Inferior parietal cortex (tissue), 1 donor: ENCODE measurements at regions not wholly inside any gene's neighbourhood (a gene's known extent, or its start where the extent isn't known, plus 50 kb on each side); places are given as distances from the start of the nearest gene placed in this dataset.

Experiments used
- DNase-seq: peaks from one replicate; pipeline ENCODE4 v3.0.0-alpha.2; 2016; ENCODE audit errors: extremely low spot score

DNA sequence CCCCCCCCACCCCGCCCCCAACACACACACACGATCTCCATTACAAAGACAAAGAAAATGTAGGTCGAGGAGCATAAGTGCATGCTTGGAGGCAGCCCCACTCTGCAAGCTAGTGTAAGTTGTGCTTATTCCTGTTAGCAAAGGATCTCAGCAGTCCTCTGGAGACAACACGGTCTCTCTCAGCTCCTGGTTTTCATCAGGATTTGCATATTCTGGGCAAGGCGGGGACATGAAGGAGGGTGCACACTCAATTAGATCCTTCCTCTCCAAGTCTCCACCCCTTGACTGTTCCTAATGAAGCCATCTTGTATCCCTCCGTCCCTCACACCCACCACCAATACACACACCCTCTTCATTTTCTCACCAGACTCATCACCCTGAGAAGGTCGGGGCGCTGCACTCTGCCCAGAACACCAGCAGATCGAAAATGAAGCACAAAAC lies 63.8 kb downstream of the MRPL46 start:
- no peak for DNase-seq

DNA sequence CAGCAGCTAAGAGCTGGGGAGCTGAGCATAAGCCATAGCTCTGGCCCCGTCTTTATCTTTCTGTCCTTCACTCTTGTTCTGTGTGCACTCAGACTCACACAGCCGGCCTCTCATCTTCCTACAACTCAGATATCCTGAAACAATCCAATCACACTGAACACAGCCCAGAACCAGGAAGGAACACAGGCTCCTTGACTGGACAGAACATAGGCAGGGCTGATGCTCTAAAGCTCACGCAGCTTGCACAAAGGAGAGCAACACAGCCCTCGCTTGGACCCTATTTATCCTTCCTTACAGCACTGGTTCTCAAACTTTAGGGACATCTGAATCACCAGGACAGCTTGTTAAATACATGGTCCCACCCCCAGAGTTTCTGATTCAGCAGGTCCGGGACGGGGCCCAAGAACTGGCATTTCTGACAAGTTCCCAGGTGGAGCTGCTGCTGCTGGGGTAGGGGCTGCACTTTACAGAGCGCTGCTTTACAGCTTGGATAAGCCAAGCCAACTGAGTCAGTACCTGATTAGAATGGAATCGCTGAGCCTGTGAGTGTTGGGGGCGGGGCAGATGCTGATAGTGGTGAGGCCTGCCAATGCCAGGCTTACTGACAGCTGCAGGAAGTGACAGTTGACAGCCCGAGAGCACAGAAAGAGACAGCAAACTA lies 65.1 kb downstream of the MRPL46 start:
- peak; percentile 24 for DNase-seq

DNA sequence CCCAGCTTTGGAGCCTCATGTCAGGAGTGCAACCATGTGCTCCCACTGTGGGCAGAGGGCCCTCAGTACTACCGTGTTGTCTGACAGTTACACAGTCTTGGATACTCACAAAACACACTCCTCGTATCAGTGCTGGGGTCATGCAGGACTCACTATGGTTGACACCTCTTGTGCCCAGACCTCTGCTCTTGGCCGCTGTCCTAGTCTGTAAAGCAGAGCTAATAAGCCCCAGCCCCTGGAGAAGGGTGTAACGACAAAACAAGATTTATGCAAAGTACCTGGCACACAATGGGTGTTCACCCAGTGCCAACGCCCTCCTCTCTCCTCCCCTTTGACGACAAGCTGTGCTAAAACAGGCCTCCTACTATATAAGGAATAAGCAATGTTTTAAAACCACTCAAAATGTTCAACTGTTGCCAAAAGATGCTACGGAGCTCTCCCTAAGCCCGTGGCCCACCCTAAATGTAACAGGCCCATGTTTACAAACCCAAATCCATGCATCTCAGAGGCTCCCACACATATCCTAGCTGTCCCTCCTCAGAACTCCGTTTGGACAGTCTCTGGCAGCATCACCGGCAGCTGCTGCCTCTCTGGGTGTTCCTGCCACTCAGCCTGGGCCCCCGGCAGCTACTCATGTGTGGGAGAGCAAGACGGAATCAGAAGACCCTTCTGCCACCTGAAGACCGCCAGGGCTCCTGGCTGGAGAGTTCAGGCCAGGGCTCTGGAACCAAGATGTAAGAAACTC lies 65.8 kb downstream of the MRPL46 start:
- peak; percentile 22 for DNase-seq

DNA sequence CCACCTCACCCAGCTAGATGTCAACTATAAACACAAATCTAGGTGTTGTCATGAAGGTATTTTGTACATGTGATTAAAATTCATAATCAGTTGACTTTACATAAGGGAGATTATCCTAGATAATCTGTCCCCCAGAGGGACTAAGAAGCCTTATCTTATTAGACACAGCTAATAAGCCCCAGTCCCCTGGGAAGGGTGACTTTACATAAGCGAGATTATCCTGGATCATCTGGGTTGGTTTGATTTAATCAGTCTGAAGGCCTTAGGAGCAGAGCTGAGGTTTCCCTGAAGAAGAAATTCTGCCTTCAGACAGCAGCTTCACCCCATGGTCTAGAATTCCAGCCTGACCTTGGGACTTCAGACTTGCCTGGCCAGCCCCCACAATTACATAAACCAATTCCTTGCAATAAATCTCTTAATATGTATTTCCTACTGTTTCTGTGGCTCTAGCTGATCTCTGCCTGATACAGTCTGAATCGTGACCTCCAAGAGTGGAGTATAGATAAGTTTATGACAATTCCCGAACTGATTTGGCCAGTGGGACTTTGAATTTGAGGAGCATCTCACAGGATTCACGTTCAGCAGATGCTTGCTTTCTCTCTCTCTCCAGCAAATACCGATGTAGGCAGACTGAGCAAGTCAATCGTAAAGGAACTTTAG lies 66.5 kb downstream of the MRPL46 start:
- DNase-seq: no peak

DNA sequence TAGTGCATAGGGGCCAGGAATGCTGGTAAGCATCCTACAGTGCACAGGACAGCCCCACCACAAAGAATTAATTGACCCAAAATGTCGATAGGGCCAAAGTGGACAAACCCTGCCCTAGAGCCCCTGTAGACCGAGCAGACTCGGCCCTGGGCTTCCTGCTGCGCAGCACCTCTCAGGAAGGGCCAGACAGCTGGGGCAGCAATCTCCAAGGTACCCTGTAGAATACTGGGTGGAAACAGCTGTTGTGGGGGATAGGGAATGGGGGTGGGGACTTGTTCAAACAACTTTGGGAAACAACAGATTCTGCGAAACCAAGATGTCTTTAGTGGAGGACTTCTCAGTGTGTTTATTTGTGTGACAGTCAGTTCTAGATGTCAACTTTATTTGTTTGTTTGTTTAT lies 67.1 kb downstream of the MRPL46 start:
- no peak for DNase-seq

DNA sequence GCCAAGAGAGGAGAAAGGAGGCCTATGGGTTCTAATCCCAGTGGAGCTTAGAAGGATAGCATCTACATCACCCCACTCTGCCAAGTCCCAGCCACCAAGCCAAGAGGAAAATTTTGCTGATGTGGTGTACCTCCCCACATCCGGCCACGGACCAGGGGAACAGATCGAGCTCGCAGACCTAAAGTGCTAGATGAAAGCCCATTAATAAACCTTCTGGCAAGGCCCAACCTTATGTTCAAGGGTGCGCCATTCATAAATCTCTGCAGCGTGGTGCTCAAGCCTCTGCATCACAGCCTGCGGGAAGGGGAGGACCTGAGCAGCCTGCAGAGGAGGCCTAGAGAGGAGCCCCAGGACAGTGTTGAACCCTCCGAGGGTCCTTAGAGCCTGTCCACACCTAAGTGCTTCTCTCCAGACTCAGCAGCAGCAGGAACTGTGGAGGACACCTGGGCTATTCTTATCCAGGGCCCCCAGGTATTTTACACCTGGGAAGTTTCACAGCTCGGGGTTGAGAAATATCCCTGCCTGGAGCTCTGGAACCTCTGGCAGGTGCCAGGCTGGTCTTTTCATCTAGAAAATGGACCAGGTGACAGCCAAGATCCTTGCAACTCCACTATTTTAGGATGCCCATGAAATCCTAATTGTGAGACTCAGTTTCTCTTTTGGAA lies 68.0 kb downstream of the MRPL46 start:
- DNase-seq: no peak

DNA sequence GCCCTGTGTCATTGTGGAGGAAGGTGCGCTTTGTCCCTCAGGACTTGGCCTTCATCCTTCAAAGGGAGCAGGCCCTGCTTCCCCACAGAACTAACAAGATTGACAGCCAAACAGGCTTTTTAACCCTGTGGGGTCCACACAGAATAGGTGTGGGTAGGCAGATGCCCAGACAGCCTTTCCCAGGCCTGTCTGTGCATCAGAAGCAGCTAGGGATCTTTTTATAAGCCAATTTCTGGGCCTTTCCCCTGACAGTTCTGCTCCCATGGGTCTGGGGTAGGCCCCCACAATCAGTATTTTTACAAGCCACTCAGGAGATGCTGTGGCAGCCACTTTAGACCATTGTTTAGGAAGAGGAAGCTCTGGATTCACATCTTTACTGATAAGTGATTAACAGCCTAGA lies 69.2 kb downstream of the MRPL46 start:
- no peak for DNase-seq

DNA sequence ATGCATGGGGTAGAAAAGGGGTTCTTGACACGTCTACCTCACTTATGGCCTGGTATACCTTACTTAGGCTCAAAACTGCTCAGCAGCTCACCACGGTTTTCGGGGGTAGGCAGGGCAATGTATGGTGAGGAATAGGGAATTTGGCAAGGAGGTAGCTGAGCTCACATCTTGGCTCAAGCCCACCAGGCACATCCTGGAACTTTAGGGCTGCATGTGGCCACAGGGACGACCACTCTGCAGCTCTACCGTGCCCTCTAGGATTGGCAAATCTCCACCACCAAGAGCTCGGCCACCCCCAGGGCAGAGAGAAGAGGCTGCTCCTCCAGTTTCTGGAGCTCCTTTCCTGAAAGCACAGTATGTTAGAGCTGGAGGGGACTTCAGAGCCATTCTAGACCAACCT lies 69.7 kb downstream of the MRPL46 start:
- no peak for DNase-seq

DNA sequence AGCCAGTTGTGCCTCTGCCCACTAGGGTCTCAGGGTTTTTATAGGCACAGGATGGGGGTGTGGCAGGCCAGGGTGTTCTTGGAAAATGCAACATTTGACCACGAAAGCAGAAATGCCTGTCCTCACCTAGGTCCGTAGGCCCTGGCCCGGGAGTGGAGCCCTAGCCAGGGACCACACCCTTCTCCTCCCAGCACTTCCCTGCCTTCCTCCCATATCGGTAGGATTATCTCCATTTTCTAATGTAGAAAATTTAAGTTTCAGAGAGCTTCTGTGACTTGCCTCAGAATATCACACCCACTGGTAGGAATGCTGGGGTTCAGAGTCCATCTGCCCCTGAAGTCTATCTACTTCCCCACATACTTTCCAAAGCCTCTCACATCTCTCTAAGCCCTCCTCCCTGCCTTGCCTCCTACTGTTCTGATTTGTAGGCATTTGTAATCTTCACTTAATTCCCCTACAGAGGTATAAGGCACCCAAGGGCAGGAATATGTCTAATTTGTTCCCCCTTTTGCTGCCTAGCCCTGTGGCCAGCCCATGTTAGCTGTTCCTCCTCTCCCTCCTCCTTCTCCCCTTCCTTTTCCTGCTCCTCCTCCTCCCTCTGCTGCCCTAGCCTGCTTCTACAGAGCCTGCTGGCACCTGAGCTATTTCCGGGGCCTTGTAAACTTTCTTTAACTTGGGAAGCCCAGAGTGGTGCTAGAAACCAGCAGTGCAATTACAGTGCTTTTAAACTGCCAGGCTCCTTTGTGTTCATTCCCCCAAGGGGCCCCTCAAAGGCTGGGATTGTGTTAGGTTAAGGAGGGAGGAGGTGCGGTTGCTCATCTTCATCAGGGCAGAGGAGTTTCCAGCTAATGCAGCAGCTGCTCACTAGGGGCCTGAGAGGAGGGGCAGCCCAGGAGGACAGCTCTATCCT lies 71.1 kb downstream of the MRPL46 start:
- no peak for DNase-seq

DNA sequence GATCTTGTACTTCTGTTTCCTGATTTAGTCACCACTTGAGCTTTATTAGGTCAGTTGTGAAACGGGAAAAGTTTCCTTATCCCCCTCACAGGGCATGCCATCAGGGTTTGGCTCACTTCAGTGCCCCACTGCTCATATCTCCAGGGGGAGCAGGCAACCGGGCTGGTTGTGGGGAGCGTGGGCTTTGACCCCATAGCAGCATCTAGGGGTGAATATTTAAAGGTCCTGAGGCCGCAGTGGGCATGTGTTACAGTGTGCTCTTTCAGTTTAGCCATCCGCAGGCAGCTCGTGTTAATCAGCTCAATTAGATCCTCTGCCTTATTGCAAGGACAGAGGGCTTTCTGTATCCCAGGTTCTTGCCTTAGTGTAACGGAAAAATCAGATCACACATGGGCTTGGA lies 71.9 kb downstream of the MRPL46 start:
- DNase-seq: no peak

DNA sequence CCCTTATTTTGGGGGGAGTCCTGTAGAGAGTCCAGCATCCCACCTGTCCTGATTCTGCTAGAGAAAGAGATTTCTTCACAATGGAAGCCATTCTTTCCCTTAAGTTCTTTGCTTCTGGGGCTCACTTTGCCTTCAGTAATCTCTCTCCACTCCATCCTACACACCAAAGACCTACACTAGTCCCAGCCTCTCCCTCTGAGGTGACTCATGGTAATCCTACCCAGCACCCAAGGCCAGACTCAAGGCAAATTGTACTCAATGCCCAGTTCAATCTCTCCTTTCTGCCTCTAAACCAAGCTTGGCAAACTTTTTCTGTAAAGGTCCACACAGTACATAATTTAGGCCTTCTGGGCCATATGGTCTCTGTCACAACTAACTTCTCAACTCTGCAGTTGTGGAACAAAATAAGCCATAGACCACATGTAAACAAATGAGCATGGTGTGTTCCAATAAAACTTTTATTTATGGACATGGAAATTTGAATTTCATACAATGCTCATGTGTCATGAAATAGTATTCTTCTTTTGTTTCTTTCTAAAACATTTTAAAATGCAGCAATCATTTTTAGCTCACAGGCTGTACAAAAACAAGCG lies 72.5 kb downstream of the MRPL46 start:
- DNase-seq: no peak

DNA sequence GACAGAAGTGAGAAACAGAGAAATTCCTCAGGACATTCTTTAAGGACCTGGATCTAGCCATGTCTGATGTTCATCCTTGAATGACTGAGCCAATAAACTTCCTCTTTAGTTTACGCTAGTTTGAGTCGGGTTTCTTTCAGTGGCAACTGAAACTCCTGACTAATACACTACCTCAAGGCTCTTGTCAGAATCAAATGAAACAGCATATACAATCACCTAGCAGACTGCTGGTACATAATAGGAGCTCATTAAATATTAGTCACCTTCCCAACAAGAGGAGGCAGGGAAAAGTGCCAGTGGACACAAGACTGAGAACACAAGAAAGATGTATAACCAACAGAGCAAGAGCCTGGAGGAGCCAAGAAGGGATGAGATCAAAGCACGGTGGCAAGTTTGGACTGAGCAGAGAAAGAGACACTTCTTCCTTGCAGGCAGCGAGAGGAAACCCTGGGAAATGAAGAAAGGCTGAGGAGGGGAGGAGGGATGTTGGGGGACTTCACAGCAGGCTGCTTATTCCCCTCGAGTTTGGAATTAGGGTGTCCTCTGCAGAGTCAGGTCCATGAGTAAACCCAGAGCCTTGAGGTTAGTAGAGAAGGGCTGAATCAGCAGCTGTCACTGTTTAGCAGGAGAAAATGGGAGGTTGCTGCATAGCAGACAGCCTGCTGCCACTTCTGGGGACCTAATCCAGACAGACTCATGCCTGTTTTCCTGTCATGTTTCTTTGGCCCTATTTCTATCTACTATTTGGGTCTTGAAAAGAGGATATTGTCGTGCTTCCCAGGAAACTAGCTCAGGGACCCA lies 73.3 kb downstream of the MRPL46 start:
- no peak for DNase-seq

DNA sequence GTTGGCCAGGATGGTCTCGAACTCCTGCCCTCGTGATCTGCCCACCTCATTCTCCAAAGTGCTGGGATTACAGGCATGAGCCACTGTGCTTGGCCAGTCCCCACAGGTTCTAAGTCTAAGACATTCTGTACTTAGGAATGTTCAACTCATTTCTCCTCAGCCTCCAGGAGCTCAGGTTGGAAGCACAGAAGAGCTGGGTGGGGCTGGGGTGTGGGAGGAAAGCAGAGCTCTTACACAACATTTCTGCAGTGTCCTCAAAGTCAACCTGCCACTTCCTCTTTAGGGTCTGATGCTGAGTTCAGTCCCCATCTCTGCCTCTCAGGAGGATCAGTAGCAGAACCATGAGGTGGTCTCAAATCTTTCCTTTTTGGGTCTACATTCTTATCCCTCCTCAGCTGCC lies 75.5 kb downstream of the MRPL46 start:
- DNase-seq: no peak

DNA sequence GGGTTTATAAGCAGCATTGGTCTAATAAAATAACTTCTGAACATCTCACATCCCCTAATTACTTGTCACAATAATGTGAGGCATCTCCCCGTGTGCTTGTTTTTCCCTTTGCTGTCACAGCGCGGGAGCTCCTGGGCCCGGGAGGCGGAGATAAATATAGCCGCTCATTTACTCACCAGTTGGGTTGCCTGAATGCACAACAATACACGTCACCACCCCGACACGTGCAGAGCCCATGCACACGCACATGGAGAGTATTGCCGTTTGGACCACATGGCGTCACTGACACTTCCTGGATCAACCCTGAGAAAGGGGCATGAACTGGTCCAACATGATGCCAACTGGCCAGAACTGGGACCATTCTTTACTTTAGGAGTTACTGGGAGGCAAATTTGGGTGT lies 76.2 kb downstream of the MRPL46 start:
- DNase-seq: no peak

DNA sequence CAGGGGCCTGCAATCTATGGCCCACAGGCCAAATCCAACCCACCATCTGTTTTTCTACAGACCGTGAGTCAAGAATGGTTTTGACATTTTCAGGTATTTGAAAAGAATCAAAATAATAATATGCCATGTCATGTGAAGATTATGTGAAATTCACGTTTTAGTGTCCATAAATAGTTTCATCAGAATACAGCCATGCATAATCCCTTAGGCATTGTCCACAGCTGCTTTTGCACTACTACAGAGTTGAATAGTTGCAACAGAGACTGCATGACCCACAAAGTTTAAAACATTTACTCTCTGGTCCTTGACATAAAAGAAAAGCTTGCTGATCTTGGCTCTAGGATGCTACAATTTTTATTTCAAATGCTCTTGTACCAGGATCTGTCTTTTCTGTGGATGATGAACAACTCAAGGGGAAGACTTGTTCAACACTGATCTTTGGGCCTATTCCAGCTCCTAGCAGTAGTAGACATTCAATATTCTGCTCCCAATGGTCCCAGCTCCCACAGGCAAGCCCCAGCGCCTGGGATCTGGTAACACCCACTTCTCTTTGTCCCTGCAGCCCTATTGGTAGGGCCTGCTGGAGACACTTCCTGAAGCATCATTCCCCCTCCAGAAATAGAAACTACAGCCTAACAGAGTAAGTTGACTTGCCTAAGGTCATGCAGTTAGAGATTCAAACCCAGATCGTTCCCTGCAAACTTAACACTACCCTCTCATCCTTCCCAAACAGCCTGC lies 76.9 kb downstream of the MRPL46 start:
- no peak for DNase-seq

DNA sequence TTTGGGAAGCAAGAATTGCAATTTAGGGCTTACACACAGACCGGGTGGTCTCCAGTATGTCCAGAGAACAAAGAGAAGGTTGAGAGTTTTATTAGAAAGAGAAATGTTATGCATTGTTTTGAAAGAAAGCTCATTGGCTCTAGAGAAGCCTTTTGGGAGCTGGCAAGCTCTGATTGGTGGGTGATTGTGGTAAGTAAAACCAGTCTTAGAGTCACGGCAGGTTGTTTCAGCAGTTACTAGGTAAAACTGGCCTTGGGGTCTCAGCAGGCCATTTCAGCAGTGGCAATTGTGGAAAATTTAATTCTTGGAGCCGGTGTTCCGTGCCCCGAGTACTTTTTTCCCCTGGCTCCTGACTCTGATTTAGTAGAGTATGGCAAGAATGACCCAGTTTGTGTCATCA lies 78.1 kb downstream of the MRPL46 start:
- no peak for DNase-seq

DNA sequence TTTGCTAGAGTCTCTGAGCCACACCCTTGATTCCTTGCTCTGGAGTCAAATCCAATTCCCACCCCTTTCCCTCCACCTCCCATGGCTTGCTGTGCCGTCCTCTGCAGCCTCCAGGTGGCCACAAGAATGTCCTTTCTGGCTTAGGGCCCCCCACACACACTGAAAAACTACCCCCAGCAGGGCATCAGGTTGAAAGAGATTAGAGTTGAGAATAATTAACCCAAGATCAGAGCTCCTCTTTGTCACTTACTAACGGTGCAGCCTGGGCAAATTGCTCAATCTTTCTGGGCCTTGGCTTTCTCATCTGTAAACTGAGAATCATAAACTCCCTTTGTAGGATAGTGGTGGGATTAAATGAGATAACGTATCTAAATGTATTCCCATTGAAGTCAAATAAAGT lies 78.5 kb downstream of the MRPL46 start:
- DNase-seq: no peak

DNA sequence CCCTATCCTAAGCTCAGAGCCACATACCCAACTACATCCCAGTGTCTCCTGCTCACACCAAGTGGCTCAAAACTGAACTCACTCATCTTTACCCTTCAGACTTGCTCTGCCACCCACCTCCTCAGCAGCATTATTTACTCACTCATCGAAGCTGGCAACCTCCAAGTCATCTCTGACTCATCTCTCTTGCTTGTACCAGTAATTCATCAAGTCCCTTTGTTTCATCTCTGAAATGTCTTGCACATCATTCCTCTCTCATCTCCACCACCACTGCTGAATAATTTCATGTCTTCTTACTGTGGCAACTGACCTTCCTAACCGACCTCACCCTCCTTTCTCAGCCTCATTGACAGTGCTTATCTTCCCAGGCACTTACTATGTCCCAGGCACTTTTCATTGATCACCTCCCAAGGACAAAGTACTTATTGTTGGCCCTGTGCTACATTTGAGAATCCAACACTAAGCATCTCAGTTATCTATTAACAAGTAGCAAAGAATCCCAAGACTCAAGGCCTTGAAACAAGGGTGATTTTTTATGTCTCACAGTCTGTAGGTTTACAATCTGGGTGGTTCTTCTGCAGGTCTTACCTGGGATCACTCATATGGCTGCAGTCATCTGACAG lies 82.0 kb downstream of the MRPL46 start:
- DNase-seq: no peak

DNA sequence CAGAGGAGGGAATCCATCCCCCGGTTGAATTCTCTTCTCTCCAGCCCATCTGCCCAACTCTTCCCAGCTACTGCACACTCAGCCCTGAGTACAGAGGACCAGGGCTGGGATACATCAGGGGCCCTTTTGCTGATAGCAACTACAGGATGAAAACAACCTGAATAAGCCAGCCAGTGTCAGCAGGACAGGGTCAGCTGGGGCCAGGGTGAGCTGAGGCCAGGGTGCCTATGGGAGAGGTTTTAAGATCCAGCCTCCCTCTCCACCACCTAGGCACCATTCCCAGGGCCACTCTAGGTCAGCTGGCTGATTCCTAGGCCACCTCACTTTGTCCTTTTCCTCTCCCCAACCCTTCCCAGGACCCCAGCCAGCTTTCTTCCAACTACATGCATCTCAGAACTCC lies 83.8 kb downstream of the MRPL46 start:
- no peak for DNase-seq
